ENCODE measurements at regions not wholly inside any gene's neighbourhood (a gene's known extent, or its start where the extent isn't known, plus 50 kb on each side); places are given as distances from the start of the nearest gene placed in this dataset.

GRCh38 chr10:14397066-14397465, 66.3 kb upstream of the FRMD4A start:
- peak; percentile 44 to 91 for DNase-seq (ENCODE audit: low spot score in 2 of 2)

GRCh38 chr10:14396411-14397048, 65.8 kb upstream of the FRMD4A start:
- H3K4me3 ChIP-seq (ENCODE audit: low read depth, poor library complexity, severe bottlenecking): no peak overlapping the region
- intact Hi-C loops (cut with DNase I; ENCODE audit: low total_unique reads): no loop called here
- no peak for DNase-seq (ENCODE audit: low spot score in 2 of 2)
- TF ChIP-seq POLR2A (IDR thresholded peaks at IDR 0.05): no peak
- no peak for TF ChIP-seq CTCF (IDR thresholded peaks at IDR 0.05)
- 53 to 58% methylated on average over 7 of the region's 7 CpGs for WGBS, 2 donors

More at GRCh38 chr10:14397066-14397465, 66.3 kb upstream of the FRMD4A start:
- intact Hi-C loops (cut with DNase I; ENCODE audit: low total_unique reads): no loop called here
- H3K4me3 ChIP-seq (ENCODE audit: low read depth, poor library complexity, severe bottlenecking): no peak overlapping the region
- 39 to 43% methylated on average over 9 of the region's 9 CpGs for WGBS, 2 donors
- TF ChIP-seq CTCF (IDR thresholded peaks at IDR 0.05) (no peak), POLR2A (IDR thresholded peaks at IDR 0.05) (no peak)

- TF ChIP-seq POLR2A (IDR thresholded peaks at IDR 0.05): no peak
- TF ChIP-seq CTCF (IDR thresholded peaks at IDR 0.05): no peak
- intact Hi-C loops (cut with DNase I; ENCODE audit: low total_unique reads): no loop called here
- H3K4me3 ChIP-seq (ENCODE audit: low read depth, poor library complexity, severe bottlenecking): no peak overlapping the region
- WGBS, 2 donors: 92 to 100% methylated on average over 1 of the region's 1 CpG
- DNase-seq (ENCODE audit: low spot score in 2 of 2): no peak
Observed at GRCh38 chr10:14394179-14394578, 63.5 kb upstream of the FRMD4A start.

GRCh38 chr10:14391342-14391741, 60.6 kb upstream of the FRMD4A start:
- DNase-seq (ENCODE audit: low spot score in 2 of 2): no peak
- intact Hi-C loops (cut with DNase I; ENCODE audit: low total_unique reads): no loop called here
- 78 to 86% methylated on average over 6 of the region's 6 CpGs for WGBS, 2 donors
- no peak overlapping the region for H3K4me3 ChIP-seq (ENCODE audit: low read depth, poor library complexity, severe bottlenecking)
- TF ChIP-seq CTCF (IDR thresholded peaks at IDR 0.05): no peak
- TF ChIP-seq POLR2A (IDR thresholded peaks at IDR 0.05): no peak

- intact Hi-C loops (cut with DNase I; ENCODE audit: low total_unique reads): no loop called here
- no peak overlapping the region for H3K4me3 ChIP-seq (ENCODE audit: low read depth, poor library complexity, severe bottlenecking)
- DNase-seq (ENCODE audit: low spot score in 2 of 2): no peak
- WGBS, 2 donors: 82 to 90% methylated on average over 2 of the region's 2 CpGs
- no peak for TF ChIP-seq POLR2A (IDR thresholded peaks at IDR 0.05)
- TF ChIP-seq CTCF (IDR thresholded peaks at IDR 0.05): no peak
Observed at GRCh38 chr10:14389981-14390590, 59.4 kb upstream of the FRMD4A start.

Measured in lower leg skin (tissue), 4 donors.